Small intestine (tissue), 7 donors: ENCODE measurements at regions not wholly inside any gene's neighbourhood (a gene's known extent, or its start where the extent isn't known, plus 50 kb on each side); places are given as distances from the start of the nearest gene placed in this dataset.
A peak's percentile ranks its signal among the peaks of the same experiment; 100 is the strongest.

Source experiments
- DNase-seq, 2 donors: peaks; one replicate each; pipeline versions ENCODE4 v3.0.0 to v3.0.0-alpha.2; 2013
- FAIRE-seq: peaks from 2 replicates; lab custom pipeline; 2012; peaks lifted over from hg19 to GRCh38; lab: Jason Lieb, UNC
- H3K27ac ChIP-seq, 3 donors: one replicate each; pipeline ENCODE4 v1.5.1; 2013; ENCODE audit warnings: low read length in 2 of 3, mild to moderate bottlenecking in 2 of 3, control low read depth in 1 of 3, inconsistent platforms in 1 of 3, low read depth in 1 of 3, moderate library complexity in 1 of 3
- H3K27me3 ChIP-seq, 3 donors: one replicate each; pipeline ENCODE4 v1.6.1; 2013; ENCODE audit warnings: low read length in 3 of 3, inconsistent platforms in 1 of 3; ENCODE audit not compliant: control insufficient read depth in 3 of 3, insufficient read depth in 3 of 3
- H3K36me3 ChIP-seq, 3 donors: one replicate each; pipeline ENCODE4 v1.6.1; 2013; ENCODE audit warnings: low read length in 3 of 3, inconsistent platforms in 1 of 3, low read depth in 1 of 3, mild to moderate bottlenecking in 1 of 3, moderate library complexity in 1 of 3; ENCODE audit not compliant: control insufficient read depth in 3 of 3, insufficient read depth in 2 of 3
- H3K4me1 ChIP-seq, 3 donors: one replicate each; pipeline ENCODE4 v1.6.1; 2013; ENCODE audit warnings: low read length in 2 of 3, inconsistent platforms in 1 of 3, low read depth in 1 of 3, mild to moderate bottlenecking in 1 of 3, moderate library complexity in 1 of 3; ENCODE audit not compliant: control insufficient read depth in 3 of 3, insufficient read depth in 2 of 3
- H3K4me3 ChIP-seq, 3 donors: one replicate each; pipeline ENCODE4 v1.5.1; 2013; ENCODE audit warnings: low read length in 3 of 3, control low read depth in 1 of 3, inconsistent platforms in 1 of 3, low read depth in 1 of 3, mild to moderate bottlenecking in 1 of 3, moderate library complexity in 1 of 3
- H3K9me3 ChIP-seq, 2 donors: one replicate each; pipeline ENCODE4 v1.6.1; 2013; ENCODE audit warnings: low read depth in 1 of 2, low read length in 1 of 2; ENCODE audit not compliant: control insufficient read depth in 2 of 2, insufficient read depth in 1 of 2
- WGBS, 3 donors: extraction: QIAGEN DNeasy Blood & Tissue Kit; methylation state at CpG; one replicate each; pipeline ENCODE4 v1.1.7; 2013; 5-methylcytosine and 5-hydroxymethylcytosine counted together
- donor health status: healthy with polysubstance abuse.
- donor health status: control.
- donor health status: control.
- donor health status: Bipolar disorder and iron deficiency.
- donor health status: healthy.

DNA sequence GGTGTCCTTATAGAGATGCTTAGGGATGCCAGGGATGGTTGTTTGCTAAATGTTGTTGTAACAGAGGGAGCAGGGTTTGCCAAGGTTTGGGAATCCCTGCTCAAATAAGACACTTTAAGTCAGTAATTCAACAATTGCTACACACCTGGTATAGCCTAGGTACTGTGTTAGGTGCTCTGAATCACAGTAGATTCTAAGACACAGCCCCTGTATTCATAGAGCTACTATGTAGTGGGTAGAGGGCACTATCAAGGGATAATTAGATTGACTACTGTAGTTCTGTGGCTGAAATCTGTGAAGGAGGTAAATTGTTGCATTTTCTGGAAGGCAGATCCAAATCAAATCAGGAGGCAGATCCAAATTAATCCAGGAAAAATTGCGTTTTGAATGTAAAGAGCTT is 149.2 kb downstream of the C12orf75 start:
- Histone ChIP-seq H3K4me3 (no peak overlapping the region), H3K4me1 (no peaks in the 10 kb centered on the region), H3K36me3 (no peaks in the 10 kb centered on the region), H3K9me3 (peaks cover 0 to 4% of the 10 kb centered on the region in 2 donors), H3K27me3 (peaks cover 0 to 3% (median 0%) of the 10 kb centered on the region in 3 donors), H3K27ac (no peak overlapping the region)
- 67 to 82% (median 67%) methylated on average over 1 of the region's 1 CpG for WGBS, 3 donors
- FAIRE-seq (no peak), DNase-seq (no peak)

DNA sequence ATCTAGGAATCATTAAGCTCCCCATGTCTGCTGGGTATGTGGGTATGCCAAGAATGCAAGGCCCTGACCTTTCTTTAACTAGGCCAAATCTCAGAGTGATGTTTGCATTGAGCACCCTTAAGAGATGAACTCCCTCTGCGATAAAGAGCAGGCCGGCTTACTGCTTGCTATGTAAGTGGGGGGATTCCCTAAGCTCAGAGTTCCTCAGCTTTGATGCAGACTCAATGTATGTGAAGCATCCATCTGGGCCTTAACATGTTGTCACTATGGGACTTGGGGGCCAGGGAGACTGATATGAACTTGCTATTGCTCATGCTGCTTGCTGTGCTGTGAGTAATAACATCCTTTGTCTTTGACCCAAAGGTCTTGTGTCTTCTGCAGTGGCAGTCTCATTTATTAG is 149.7 kb downstream of the C12orf75 start:
- H3K27me3 ChIP-seq = peaks cover 0 to 3% (median 0%) of the 10 kb centered on the region in 3 donors
- H3K36me3 ChIP-seq = no peaks in the 10 kb centered on the region
- DNase-seq = no peak
- H3K4me3 ChIP-seq = no peak overlapping the region
- no peak overlapping the region for H3K27ac ChIP-seq
- peaks cover 0 to 4% of the 10 kb centered on the region in 2 donors for H3K9me3 ChIP-seq
- WGBS, 3 donors = 67 to 86% (median 73%) methylated on average over 2 of the region's 2 CpGs
- no peak for FAIRE-seq
- H3K4me1 ChIP-seq = no peaks in the 10 kb centered on the region

DNA sequence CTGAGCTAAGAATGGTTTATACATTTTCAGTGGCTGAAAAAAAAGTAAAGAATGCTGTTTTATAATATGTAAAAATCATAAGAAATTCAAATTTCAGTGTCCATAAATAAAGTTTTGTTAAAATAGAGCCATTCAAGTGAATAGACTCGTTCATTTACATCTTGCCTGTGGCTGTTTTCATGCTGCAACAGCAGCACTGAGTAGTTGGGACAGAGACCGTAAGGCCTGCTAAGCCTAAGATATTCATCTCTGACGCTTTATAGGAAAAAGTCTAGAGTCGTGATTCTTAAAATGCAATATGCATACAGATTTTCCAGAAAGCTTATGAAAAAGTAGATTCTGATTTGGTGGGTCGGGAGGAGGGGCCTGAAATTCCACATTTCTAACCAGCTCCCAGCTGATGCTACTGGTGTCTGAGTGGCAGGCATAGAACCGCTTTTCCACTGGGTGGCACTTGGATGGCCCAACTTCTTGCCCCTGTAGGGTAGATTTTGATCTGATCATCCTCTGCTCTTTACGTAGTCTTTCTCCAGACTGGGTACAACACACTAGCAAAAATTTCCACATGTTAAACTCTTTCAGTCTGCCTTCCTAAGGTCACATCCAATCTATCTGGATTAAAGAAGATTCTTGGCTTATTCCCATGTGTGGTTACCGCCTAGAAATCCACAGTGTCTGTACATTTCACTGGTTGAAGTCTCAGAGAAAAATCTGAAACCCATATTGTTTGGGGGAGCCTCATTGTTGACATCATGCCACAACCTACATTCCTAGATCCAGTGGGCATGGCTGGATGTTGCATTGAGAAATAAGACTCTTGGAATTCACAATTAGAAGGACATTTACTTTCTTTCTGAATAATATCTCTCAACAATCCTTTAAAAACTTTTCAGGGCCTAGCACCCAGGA is 151.2 kb downstream of the C12orf75 start:
- H3K36me3 ChIP-seq = no peaks in the 10 kb centered on the region
- no peak for FAIRE-seq
- H3K4me3 ChIP-seq = no peak overlapping the region
- 86 to 91% (median 90%) methylated on average over 8 of the region's 8 CpGs for WGBS, 3 donors
- DNase-seq = no peak
- no peaks in the 10 kb centered on the region for H3K4me1 ChIP-seq
- H3K27me3 ChIP-seq = peaks cover 0 to 3% (median 0%) of the 10 kb centered on the region in 3 donors
- peaks cover 0 to 4% of the 10 kb centered on the region in 2 donors for H3K9me3 ChIP-seq
- H3K27ac ChIP-seq = no peak overlapping the region

DNA sequence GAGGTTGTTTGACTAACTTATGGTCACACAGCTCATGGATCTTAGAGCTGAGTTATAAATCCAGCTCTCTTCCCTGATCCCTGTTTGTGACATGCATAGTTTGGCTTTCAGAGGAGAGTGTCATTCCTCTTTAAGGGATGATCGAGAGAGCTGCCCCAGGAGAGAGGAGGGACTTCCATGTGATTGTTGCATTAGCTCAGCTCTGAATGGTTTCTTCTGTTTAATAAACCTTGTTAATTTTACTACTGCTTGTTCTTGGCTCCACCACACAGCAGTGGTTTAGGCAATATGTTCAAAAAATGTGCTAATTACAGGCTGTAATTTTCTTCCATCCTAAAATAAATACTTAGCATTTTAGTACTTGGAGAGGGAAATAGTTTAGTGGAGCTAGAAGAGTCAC is 152.5 kb downstream of the C12orf75 start:
- Histone ChIP-seq H3K27me3 (peaks cover 0 to 3% (median 0%) of the 10 kb centered on the region in 3 donors), H3K4me3 (no peak overlapping the region), H3K4me1 (no peaks in the 10 kb centered on the region), H3K9me3 (peaks cover 0 to 4% of the 10 kb centered on the region in 2 donors), H3K27ac (no peak overlapping the region), H3K36me3 (no peaks in the 10 kb centered on the region)
- FAIRE-seq = no peak
- no peak for DNase-seq
- WGBS, 3 donors = 40 to 96% (median 65%) methylated on average over 1 of the region's 1 CpG

DNA sequence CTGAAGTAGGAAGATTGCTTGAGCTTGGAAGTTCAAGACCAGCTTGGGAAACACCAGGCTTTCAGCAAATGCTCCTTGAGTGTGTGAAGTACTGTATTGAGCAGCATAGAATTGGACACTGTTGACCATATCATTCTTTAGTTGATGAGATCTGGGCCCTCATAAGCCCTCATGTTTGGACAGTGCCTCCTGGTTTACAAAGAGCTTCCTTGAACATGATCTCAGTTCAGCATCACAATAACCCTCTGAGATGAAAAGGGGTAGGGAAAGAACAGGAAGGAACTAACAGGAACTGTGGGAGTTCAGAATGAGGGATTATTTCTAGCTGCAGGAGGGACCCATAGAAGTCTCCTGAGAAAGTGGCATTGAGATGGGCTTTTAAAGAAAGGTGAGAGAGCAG is 153.2 kb downstream of the C12orf75 start:
- H3K27me3 ChIP-seq = peaks cover 0 to 3% (median 0%) of the 10 kb centered on the region in 3 donors
- H3K4me1 ChIP-seq = no peaks in the 10 kb centered on the region
- no peak for DNase-seq
- FAIRE-seq = no peak
- H3K36me3 ChIP-seq = no peaks in the 10 kb centered on the region
- peaks cover 0 to 4% of the 10 kb centered on the region in 2 donors for H3K9me3 ChIP-seq
- H3K27ac ChIP-seq = no peak overlapping the region
- H3K4me3 ChIP-seq = no peak overlapping the region

DNA sequence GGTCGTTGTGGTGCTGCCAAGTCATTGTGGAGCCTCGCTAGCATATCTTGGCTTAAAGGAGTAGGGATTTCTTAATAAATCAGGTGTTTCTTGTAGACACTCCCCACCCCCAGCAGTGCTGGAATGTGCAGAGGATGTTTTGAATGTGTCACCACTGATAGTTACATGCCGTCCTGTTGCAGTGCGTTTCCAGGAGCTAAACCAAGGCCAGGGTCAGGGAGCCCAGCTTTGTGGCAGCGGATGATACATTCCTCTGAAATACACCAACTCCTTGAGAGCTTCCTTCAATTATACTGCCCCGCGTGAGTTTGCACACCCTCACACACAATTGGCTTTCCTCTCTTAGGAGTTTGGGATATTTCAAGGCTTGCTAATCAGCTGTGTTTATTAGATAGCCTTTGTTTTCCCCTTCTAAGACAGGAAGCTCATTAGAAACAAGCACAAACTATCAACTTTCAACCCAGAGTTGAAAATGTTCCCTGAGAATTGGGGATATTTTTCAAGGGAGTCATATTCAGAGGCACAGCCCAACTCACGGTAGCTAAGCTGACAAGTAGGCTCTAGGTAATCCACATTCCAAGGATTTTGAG is 154.9 kb downstream of the C12orf75 start:
- FAIRE-seq = no peak
- no peaks in the 10 kb centered on the region for H3K27me3 ChIP-seq
- 67 to 82% (median 77%) methylated on average over 8 of the region's 8 CpGs for whole genome bisulfite sequencing, 3 donors
- H3K4me1 ChIP-seq = no peaks in the 10 kb centered on the region
- H3K36me3 ChIP-seq = no peaks in the 10 kb centered on the region
- no peak for DNase-seq
- peaks cover 0 to under 1% of the 10 kb centered on the region in 2 donors for H3K9me3 ChIP-seq
- H3K27ac ChIP-seq = peak overlapping the region in 1 of 3 donors; percentile 17
- no peak overlapping the region for H3K4me3 ChIP-seq

DNA sequence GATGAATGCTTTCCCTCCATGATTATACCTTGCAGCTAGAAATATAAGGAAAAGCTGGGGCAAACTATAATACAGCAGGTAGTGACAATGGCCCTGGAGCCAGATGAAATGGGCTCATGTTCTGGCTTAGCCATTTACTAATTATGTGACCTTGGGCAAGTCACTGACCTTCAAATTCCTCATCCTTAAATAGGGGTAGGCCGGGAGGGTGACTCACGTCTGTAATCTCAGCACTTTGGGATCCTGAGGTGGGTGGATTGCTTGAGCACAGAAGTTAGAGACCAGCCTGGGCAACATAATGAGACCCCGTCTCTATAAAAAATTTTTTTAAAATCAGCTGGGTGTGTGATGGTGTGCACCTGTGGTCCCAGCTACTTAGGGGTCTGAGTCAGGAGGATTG is 155.4 kb downstream of the C12orf75 start:
- H3K9me3 ChIP-seq = no peaks in the 10 kb centered on the region
- peak overlapping the region in 1 of 3 donors; percentile 17 for H3K27ac ChIP-seq
- no peaks in the 10 kb centered on the region for H3K27me3 ChIP-seq
- no peak for FAIRE-seq
- DNase-seq = no peak
- 64 to 76% (median 70%) methylated on average over 3 of the region's 3 CpGs for WGBS, 3 donors
- H3K4me3 ChIP-seq = no peak overlapping the region
- H3K36me3 ChIP-seq = no peaks in the 10 kb centered on the region
- H3K4me1 ChIP-seq = no peaks in the 10 kb centered on the region

DNA sequence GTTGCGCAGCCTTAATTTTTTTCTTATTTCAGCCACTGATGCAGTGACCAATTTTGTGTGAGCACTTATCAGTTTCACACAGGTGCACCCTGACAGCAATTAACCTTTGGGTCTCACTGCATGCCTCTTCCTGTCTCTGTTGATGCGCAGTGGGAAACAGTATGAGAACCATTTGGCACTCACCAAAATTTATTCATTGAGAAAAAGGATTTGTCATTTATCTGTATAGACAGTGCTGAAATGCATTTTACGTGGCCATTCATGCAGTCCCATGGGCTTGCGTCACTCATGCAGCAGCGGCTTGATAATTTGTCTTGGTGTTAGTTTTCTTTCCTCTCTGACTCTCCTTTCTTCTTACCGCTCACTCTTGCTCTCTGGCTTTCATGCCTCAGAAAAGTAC is 157.5 kb downstream of the C12orf75 start:
- Histone ChIP-seq H3K4me3 (no peak overlapping the region), H3K27me3 (no peaks in the 10 kb centered on the region), H3K36me3 (no peaks in the 10 kb centered on the region), H3K9me3 (no peaks in the 10 kb centered on the region), H3K27ac (no peak overlapping the region), H3K4me1 (no peaks in the 10 kb centered on the region)
- WGBS, 3 donors = 80 to 84% (median 84%) methylated on average over 6 of the region's 6 CpGs
- no peak for DNase-seq
- no peak for FAIRE-seq
